SK-N-SH treated with all-trans-retinoic acid at 6 μM for 48 hours (cell line): ENCODE measurements at regions not wholly inside any gene's neighbourhood (a gene's known extent, or its start where the extent isn't known, plus 50 kb on each side); places are given as distances from the start of the nearest gene placed in this dataset.

Experiments used
- ISL1 ChIP-seq: fragments of 250-450 bp; sonication (Bioruptor Pico); IDR thresholded peaks from 2 replicates; pipeline ENCODE4 v2.1.2; 2022; ENCODE audit warnings: mild to moderate bottlenecking, moderate library complexity
- RARB ChIP-seq: fragments of 250-450 bp; sonication (Bioruptor Pico); IDR thresholded peaks from 2 replicates; pipeline ENCODE4 v1.8.0; 2021; ENCODE audit warnings: mild to moderate bottlenecking, moderate library complexity
- ZFP3 ChIP-seq: fragments of 250-450 bp; sonication (Bioruptor Pico); IDR thresholded peaks from 2 replicates; pipeline ENCODE4 v1.5.0; 2020; ENCODE audit warnings: mild to moderate bottlenecking, moderate library complexity
- TF ChIP-seq, protein P1 (sequence below): fragments of 250-450 bp; sonication (Bioruptor Pico); IDR thresholded peaks from 2 replicates; pipeline ENCODE4 v1.8.0; 2020; ENCODE audit warnings: mild to moderate bottlenecking, moderate library complexity, borderline replicate concordance
- TF ChIP-seq, protein P2 (sequence below): fragments of 250-450 bp; sonication (Bioruptor Pico); IDR thresholded peaks from 2 replicates; pipeline ENCODE4 v1.8.0; 2021; ENCODE audit warnings: low read depth, mild to moderate bottlenecking, moderate library complexity, borderline replicate concordance
- TF ChIP-seq, protein P3 (sequence below): fragments of 250-450 bp; sonication (Bioruptor Pico); IDR thresholded peaks from 2 replicates; pipeline ENCODE4 v1.5.1; 2021; ENCODE audit warnings: mild to moderate bottlenecking, moderate library complexity
- TF ChIP-seq, protein P4 (sequence below): fragments of 250-450 bp; sonication (Bioruptor Pico); IDR thresholded peaks from 2 replicates; pipeline ENCODE4 v1.5.1; 2020; ENCODE audit warnings: low read depth, mild to moderate bottlenecking, moderate library complexity

DNA sequence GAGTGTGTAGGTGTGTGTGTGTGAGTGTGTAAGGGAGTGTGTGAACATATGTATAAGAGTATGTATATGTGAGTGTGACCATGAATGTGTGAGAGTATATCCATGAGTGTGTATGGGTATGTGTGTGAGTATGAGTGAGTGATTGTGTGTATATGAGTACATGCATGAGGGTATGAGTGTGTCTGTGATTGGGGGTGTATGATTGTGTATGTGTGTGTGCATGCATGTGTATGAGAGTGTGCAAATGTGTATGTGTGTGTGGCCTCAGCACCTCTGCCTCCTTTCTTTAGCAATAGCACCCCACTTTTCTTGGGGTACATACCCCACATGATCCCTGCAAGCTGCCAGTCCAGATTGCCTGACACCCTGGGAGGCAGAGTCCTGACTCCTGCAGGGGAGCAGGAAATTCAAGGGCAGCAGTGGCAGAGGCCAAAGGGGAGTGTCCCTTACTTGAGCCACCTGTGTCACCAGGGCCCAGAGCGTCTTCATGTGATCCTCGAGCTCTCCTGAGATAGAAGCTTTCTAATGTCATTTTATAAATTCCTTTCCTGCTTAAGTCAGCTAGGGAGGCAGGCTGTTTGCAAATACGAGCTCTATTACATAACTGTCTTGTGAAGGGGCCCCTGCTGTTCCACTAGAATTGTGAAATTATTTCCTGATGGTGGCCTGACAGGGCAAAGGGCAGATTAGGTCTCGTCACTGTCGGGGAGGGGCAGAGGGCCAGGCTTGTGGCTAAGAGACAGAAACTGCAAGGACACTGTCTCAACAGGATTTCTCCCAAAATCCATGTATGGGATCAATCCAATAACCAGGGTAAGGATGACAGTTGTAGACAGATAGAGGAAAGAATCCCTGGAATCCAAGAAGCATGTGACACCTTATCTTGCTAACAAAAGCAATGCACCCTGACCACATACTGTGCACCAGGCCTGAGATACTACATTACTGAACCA, 389.1 kb downstream of the GADD45G start:
- TF ChIP-seq, protein P1, sequence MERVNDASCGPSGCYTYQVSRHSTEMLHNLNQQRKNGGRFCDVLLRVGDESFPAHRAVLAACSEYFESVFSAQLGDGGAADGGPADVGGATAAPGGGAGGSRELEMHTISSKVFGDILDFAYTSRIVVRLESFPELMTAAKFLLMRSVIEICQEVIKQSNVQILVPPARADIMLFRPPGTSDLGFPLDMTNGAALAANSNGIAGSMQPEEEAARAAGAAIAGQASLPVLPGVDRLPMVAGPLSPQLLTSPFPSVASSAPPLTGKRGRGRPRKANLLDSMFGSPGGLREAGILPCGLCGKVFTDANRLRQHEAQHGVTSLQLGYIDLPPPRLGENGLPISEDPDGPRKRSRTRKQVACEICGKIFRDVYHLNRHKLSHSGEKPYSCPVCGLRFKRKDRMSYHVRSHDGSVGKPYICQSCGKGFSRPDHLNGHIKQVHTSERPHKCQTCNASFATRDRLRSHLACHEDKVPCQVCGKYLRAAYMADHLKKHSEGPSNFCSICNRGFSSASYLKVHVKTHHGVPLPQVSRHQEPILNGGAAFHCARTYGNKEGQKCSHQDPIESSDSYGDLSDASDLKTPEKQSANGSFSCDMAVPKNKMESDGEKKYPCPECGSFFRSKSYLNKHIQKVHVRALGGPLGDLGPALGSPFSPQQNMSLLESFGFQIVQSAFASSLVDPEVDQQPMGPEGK (CRISPR knock-in tag), result no peak
- TF ChIP-seq, protein P2, sequence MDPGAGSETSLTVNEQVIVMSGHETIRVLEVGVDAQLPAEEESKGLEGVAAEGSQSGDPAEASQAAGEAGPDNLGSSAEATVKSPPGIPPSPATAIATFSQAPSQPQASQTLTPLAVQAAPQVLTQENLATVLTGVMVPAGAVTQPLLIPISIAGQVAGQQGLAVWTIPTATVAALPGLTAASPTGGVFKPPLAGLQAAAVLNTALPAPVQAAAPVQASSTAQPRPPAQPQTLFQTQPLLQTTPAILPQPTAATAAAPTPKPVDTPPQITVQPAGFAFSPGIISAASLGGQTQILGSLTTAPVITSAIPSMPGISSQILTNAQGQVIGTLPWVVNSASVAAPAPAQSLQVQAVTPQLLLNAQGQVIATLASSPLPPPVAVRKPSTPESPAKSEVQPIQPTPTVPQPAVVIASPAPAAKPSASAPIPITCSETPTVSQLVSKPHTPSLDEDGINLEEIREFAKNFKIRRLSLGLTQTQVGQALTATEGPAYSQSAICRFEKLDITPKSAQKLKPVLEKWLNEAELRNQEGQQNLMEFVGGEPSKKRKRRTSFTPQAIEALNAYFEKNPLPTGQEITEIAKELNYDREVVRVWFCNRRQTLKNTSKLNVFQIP (CRISPR knock-in tag), result no peak
- no peak for TF ChIP-seq ZFP3 (CRISPR knock-in tag)
- TF ChIP-seq RARB (CRISPR knock-in tag), result no peak
- TF ChIP-seq, protein P3, sequence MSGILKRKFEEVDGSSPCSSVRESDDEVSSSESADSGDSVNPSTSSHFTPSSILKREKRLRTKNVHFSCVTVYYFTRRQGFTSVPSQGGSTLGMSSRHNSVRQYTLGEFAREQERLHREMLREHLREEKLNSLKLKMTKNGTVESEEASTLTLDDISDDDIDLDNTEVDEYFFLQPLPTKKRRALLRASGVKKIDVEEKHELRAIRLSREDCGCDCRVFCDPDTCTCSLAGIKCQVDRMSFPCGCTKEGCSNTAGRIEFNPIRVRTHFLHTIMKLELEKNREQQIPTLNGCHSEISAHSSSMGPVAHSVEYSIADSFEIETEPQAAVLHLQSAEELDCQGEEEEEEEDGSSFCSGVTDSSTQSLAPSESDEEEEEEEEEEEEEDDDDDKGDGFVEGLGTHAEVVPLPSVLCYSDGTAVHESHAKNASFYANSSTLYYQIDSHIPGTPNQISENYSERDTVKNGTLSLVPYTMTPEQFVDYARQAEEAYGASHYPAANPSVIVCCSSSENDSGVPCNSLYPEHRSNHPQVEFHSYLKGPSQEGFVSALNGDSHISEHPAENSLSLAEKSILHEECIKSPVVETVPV, result no peak
- TF ChIP-seq, protein P4, sequence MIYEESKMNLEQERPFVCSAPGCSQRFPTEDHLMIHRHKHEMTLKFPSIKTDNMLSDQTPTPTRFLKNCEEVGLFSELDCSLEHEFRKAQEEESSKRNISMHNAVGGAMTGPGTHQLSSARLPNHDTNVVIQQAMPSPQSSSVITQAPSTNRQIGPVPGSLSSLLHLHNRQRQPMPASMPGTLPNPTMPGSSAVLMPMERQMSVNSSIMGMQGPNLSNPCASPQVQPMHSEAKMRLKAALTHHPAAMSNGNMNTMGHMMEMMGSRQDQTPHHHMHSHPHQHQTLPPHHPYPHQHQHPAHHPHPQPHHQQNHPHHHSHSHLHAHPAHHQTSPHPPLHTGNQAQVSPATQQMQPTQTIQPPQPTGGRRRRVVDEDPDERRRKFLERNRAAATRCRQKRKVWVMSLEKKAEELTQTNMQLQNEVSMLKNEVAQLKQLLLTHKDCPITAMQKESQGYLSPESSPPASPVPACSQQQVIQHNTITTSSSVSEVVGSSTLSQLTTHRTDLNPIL (CRISPR knock-in tag), result no peak
- no peak for TF ChIP-seq ISL1 (CRISPR knock-in tag)
